ENCODE measurements at regions not wholly inside any gene's neighbourhood (a gene's known extent, or its start where the extent isn't known, plus 50 kb on each side); places are given as distances from the start of the nearest gene placed in this dataset.

DNA sequence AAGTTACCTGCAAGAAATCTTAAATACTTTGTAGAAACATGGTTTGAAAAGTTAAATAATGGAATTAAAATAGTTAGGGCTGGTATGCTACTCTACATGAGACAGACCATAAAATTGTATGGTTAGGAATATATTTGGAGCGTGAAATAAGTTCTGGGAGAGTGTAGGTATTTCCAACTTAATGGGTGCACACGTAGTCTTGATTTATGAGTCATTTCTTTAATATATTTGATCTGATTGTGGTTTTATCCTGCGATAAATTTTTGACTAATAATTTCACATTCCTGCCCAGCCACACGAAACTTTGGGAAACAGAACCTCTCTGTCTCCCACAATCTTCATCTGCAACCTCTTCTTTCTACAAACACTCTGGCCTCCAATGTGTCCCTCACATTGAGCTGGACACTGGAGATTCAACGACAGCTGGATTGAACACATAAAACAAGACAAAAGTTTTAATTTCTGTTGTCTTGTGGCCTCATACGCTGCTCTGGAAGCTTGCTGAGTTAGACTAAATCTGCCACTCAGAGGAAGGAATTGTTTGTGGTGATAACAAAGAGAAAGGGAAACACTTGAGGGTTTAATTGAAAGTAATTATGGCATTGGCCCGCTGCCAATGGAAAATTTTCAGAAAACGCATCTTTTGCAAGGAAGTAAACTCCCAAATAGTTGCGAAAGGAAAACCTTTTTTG, 201.8 kb upstream of the ZNF608 start:
- Histone ChIP-seq H3K27me3 (ENCODE audit: control insufficient read depth in 2 of 2, insufficient read depth in 2 of 2, low read length in 2 of 2) (no peaks in the 10 kb centered on the region), H3K9ac (replicated peaks; ENCODE audit: extremely low read depth, insufficient read depth, low read length) (no peak overlapping the region), H4K20me1 (replicated peaks; ENCODE audit: control insufficient read depth, extremely low read depth, insufficient read depth, low read length) (no peaks in the 10 kb centered on the region), H3K9me3 (replicated peaks; ENCODE audit: control insufficient read depth, insufficient read depth, low read length) (no peaks in the 10 kb centered on the region), H3K27ac (ENCODE audit: insufficient read depth, low read depth, low read length) (no peak overlapping the region), H3K4me3 (replicated peaks in 1 of 3; ENCODE audit: insufficient read depth in 1 of 3, low read depth in 1 of 3, low read length in 3 of 3) (no peak overlapping the region), H3K36me3 (ENCODE audit: control insufficient read depth in 2 of 2, extremely low read depth in 1 of 2, insufficient read depth in 2 of 2, low read length in 2 of 2) (no peaks in the 10 kb centered on the region), H2AFZ (ENCODE audit: low read depth, low read length) (peak overlapping the region; percentile 39), H3K4me2 (ENCODE audit: insufficient read depth, low read length) (peak overlapping the region; percentile 56), H3K79me2 (ENCODE audit: control insufficient read depth, insufficient read depth, low read length) (no peaks in the 10 kb centered on the region), H3K9me1 (replicated peaks; ENCODE audit: control insufficient read depth, extremely low read depth, insufficient read depth, low read length) (no peaks in the 10 kb centered on the region), H3K4me1 (ENCODE audit: control insufficient read depth, extremely low read depth, insufficient read depth, low read length) (peaks cover 9% of the 10 kb centered on the region)
- POLR2A ChIA-PET: no interaction called here
- BruUV-seq (replicated peaks): no TSS peak
- CTCF ChIA-PET: interaction anchor here (1.0 kb wide), 2 partner anchors 39 to 58 kb away, joined by 3 to 4 read pairs; no protein-coding TSS in a partner anchor
- intact Hi-C loops (cut with micrococcal nuclease): loop anchor here (1.0 to 10.0 kb wide), 7 partner anchors 25 to 539 kb away; no protein-coding TSS in a partner anchor
- dilution Hi-C loops (cut with MboI; ENCODE audit: extremely low pct_ligation_motif_present, low sequenced_read_pairs): no loop called here
- no peak for TF ChIP-seq GATA2 (IDR thresholded peaks at IDR 0.05; ENCODE audit: insufficient read depth, insufficient read length, low read depth, low read length)
- no peak for TF ChIP-seq FOS (IDR thresholded peaks at IDR 0.05; ENCODE audit: borderline replicate concordance, insufficient read depth, low read length)
- no peak for TF ChIP-seq MYC (IDR thresholded peaks at IDR 0.05; ENCODE audit: low read depth, low read length)
- TF ChIP-seq, protein P1, sequence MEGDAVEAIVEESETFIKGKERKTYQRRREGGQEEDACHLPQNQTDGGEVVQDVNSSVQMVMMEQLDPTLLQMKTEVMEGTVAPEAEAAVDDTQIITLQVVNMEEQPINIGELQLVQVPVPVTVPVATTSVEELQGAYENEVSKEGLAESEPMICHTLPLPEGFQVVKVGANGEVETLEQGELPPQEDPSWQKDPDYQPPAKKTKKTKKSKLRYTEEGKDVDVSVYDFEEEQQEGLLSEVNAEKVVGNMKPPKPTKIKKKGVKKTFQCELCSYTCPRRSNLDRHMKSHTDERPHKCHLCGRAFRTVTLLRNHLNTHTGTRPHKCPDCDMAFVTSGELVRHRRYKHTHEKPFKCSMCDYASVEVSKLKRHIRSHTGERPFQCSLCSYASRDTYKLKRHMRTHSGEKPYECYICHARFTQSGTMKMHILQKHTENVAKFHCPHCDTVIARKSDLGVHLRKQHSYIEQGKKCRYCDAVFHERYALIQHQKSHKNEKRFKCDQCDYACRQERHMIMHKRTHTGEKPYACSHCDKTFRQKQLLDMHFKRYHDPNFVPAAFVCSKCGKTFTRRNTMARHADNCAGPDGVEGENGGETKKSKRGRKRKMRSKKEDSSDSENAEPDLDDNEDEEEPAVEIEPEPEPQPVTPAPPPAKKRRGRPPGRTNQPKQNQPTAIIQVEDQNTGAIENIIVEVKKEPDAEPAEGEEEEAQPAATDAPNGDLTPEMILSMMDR (IDR thresholded peaks at IDR 0.05; ENCODE audit: extremely low read depth in 1 of 2, insufficient read depth in 1 of 2, low read depth in 1 of 2, low read length in 2 of 2): no peak
- TF ChIP-seq, protein P2, sequence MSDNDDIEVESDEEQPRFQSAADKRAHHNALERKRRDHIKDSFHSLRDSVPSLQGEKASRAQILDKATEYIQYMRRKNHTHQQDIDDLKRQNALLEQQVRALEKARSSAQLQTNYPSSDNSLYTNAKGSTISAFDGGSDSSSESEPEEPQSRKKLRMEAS (IDR thresholded peaks at IDR 0.05; ENCODE audit: insufficient read depth, insufficient read length): no peak
- DNase-seq (ENCODE audit: low read depth, low spot score) (peak; percentile 90), FAIRE-seq (peak; percentile 59)

Measured in endothelial cell of umbilical vein (primary cell).